HG03520 (cell line): ENCODE measurements at regions not wholly inside any gene's neighbourhood (a gene's known extent, or its start where the extent isn't known, plus 50 kb on each side); places are given as distances from the start of the nearest gene placed in this dataset.

Source experiments
- ATAC-seq: cut with Tn5 transposase; IDR thresholded peaks from one replicate; pipeline ENCODE4 v1.9.1; 2021; ENCODE audit warnings: mild to moderate bottlenecking, moderate library complexity; ENCODE audit not compliant: unreplicated experiment

DNA sequence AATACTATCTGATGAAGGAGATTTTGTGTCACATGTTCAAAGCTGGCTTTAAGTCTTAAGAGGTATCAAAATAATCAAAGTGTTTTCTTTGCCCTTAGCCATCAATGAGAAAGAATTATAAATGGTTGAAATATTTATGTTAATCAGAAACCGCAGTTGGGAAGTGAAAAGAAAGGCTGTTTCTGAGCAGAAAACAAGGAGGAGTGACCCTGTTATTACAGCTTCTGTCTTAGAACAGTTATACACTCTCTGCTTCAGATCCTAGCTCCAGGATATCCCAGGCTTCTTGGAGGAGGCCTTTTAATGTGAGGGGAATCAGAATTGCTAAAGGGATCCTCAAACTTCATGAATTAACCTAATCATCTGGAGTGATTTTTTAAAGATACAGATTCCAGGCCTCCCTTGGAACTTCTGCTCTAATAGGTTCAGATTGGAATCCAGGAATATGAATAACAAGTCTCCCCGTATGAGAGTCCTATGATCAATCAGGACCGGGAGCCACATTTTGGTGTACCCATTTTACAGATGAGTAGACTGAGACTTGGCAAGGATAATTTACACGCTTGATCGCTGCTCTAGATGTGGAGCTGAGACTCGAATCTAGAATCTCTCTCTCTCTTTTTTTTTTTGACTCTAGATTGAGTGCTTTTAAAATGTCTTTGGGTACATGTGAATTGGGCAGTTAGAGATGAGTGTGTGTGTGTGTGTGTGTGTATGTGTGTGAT lies 50.8 kb upstream of the JAG1 start:
- ATAC-seq = no peak

DNA sequence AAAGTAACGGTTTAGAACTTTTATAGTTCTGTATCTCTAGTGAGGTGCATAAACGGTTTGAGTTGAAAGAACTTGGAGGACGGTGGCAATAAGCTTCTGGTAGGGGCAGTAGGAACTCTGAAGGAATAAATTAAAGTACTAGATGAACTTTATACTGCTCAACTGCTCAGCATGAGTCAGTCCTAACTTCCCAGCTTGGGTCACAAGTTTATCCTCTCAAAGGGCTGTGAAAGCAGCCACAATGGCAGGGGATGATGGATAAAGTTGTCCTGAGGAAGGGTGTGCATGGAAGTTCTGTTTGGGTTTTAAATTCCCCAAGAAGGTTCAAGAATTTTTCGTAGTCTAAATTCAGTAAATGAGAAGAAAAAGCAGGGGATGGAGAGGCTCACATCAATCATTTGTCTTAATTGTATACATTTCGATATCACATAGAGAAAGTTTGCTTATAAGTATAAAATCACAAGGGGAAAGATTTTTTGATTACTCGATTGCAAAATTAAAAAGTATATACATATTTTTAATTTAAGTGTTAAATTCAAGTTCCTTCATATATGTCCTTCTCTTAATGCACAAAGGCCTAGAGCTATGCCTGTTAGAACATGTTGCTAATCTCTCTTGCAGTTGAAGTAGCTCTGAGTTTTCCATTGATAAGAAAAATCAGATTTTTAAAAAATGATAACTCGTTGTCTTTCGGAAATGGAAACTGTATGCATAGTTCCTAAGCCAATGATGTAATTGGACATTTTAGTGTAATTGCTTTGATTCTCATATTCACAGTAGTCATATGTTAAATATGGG lies 55.3 kb upstream of the JAG1 start:
- no peak for ATAC-seq

DNA sequence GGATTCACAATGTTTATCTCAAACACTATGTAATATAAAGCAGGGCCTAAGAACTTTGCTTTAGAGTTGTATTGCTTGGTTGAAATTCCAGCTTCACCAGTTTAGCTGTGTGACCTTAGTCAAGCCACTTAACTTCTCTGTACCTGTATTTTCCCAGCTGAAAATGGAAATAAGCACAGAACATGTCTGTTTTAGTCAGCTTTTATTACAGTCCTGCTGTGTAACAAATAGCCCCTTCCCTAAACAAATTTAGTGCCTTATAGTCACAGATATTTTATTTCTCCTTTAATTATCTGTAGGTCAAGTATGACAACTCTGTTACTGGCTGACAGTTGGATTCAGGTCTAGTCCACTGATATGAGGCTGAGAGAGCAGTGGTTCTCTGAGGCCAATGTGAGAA lies 56.0 kb upstream of the JAG1 start:
- no peak for ATAC-seq

DNA sequence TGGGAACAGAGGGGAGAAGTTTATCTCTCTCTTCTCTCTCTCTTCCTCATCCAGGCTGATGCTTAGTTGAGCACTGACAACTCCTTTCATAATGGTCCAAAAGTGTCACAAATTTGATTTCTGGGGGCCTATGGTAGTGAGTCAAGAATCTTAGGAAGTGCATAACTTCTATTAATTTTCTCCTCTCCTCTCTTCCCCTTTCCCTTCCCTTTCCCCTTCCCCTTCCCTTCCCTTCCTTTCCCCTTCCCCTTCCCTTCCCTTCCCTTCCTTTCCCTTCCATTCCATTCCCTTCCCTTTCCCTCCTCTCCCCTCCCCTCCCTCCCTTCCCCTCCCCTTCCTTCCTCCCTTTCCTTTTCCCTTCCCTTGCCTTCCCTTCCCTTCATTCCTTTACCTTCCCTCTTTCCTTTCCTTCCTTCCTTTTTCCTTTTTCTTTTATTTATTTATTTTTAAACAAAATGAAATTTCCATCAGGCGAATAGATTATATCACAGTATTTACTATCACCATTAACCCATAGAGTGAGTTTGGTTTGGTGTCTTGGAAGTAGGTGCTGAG lies 56.9 kb upstream of the JAG1 start:
- no peak for ATAC-seq

DNA sequence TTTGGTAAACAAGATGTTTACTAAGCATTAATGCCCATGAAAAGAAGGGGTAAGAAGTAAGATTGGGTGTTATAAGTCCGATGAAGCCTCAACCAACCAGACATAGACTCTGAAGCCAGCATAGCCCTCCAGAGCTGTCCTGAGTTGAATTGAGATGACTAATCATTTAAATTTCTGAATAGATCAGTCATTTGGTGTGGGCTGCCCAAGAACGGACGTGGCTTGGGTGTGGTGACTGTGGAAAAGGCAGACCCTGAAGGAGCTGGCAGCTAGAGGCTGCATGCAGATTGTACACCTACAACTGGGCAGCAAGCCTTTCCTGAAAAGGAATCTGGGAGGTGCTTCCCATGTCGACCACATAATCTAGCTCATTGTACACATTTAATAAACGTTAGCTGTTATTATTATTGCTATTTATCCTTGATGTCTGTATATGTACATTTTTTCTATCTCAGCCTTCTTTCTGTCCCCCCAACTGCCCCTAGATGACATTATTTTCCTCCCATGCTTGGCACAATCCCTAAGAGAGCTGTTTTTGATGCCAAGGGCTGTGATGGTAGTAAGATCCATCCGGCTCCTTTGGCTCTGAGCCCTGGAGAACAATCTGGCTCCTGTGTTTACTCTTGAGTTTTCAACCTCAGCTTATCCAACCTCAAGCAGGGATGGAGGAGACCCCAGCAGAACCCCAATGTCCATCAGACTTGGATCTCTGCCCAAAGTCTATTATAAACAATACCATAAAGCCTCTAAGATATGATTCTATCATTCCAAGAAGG lies 57.6 kb upstream of the JAG1 start:
- no peak for ATAC-seq

DNA sequence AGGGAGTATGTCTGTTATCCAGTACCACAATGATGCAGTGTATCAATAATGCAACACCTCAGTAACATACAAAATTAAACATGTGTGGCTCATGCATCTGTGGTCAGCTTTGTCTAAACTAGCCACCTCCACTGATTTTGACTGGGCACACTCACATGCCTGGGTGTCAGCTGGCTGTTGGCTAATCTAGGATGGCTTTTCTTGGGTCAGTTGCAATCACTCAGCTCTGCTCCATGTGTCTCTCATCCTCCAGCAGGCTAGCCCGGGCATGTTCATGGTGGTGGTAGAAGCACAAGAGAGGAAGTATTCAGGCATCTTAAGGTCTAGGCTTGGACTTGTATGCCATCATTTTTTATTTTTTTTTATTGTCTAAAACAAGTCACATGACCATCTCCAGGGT lies 59.3 kb upstream of the JAG1 start:
- ATAC-seq = no peak

DNA sequence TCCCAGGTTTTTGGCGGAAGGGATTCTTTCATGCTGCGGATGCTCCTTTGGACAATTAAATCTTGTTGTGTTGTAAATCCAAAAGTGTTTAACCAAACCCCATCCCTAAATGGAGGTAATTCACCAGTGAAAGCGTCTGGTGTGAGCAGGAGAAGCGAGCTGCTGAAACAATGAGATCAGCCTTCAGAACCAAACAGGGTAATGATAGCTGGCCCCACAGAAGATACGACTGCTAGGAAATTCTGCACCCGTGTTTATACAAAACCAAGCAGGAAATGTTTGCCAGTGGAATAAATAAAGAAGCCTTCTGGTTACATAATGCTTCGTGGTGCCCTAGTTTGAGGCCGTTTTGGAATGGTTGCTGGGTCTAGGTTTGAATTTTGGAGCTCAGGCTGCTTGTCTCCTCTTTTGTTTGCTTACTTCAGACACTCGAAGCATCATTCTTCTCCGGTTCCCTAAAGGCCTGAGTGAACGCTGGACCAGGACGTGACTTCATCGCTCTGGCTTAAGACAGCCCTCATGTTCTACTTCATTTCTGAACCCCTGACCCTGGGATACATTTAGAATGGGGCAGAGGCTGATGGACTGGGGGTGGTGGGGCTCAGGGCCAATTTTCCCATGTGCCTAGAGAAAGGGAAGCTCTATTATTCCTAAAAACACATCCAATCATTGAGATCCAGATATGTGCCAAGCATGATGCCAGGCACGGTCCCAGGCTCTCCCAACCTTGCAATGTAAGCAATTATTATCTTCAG lies 61.6 kb upstream of the JAG1 start:
- no peak for ATAC-seq

DNA sequence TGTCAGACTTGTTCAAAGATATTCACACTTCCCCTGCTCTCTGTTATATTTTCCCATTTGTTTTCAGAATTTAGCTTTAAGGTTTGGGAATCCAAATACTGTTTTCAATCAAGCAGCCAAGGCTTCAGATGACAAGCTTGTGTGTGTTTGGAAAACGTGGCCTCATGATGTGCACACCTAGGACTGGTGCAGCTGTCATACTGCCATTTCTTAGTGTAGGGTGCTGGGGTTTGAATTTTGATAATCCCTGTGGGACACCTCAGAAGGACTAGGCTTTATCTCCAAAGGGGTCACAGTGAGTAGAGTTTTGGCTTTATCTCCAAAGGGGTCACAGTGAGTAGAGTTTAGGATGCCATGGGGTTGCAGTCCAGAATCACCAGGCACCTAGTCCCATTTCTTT lies 65.3 kb upstream of the JAG1 start:
- no peak for ATAC-seq

DNA sequence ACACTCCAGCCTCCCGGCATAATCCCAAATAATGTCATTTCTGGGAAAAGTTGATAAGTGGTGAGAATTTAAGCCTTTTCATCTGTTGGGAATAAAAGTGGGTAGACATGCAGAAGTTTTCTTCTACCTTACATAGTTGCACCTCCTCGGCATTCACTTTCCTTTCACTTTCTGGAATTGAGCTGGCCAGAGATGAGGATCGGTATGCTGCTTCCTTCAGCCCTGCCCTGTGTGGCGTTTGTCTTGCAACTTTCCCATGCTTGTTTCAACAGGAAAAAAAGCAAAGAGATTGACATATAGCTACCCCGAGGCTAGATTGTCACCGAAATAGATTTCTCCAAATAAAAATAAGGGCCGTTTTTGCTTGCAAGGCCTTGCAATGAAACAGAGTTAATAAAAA lies 65.8 kb upstream of the JAG1 start:
- no peak for ATAC-seq

DNA sequence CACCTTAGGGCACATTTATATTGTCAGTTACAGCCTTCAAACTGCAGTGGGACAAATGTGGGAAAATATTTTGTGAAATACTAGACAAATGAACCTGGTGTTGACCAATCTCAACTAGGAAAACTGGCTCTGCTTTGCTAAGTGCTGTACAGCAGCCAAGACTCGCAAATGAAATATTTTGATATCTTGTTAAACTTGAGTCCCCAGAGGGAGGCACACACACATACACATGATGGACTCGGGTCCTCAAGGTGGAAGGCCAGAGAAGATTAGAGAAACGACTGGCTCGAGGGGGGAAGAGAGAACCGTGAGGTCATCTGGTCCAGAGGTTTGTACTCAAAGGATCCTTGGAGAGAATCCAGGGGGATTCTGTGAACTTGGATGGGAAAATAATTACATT lies 67.3 kb upstream of the JAG1 start:
- ATAC-seq = no peak

DNA sequence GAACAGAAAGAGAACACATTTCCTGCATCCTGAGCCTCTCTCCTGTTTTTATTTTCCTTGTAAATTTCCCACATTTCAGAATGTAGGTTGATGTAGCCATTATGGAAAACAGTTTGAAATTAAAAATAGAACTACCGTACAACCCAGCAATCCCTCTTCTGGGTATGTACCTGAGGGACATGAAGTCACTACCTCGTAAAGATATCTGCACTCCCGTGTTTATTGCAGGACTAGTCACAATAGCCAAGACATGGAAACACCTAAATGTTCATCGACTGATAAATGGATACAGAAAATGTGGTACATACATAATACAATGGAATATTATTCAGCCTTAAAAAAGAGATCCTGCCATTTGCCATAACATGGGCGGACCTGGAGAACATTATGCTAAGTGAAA lies 72.0 kb upstream of the JAG1 start:
- no peak for ATAC-seq

DNA sequence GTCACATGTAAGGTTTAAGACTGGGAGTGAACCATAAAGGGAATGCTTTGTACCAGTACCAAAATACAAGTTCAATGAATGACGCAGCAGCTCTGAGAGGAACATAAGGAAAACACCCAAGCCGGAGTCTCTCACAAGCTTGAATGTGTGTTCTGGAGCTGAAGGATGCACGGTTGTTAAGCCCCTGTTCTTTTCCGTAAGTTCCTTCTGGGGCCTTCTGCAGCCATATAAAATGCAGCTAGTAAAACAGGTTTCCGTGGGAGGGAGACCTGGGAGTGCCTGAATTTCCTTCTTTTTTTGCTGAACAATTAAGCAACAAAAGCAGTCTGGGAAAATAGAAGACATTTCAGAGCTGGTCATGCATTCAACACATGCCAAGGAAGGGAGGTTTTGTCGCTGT lies 73.2 kb upstream of the JAG1 start:
- ATAC-seq = no peak

DNA sequence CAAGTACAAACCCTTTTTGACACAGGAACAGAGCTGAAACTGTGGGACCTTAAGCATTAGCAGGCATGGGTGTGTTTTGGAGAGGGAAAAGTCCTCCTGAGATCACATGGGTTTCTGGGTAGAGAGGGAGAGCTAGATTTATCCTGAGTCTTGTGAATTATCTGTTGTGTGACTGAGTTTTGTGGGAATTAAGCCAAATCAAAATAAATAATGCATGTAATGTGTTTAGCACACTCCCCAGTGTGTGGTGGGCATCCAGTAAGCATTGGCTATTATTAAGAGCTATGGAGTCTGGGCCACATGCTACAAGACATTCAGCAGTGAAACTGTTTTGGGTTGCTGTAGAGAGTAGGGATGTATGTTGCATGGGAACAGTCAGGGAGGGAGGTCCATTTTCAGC lies 75.3 kb upstream of the JAG1 start:
- no peak for ATAC-seq

DNA sequence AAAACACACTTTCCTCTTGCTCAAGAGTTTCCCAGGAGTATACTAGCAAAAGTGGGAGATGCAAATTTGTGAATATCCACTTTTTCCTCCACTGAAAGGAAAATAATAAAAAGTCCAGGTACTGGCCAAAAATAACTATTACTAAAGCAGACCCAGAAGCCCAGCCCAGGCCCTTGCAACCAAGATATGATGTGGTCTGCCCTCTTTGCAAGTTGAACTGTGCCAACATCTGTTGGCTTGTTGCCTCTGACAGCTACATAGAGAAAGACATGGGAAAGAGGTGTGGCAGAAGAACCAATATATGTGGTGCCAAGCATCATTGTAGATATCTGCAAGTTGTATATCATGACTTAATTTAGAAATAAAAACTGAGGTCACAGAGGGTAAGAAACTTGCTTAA lies 78.4 kb upstream of the JAG1 start:
- no peak for ATAC-seq

DNA sequence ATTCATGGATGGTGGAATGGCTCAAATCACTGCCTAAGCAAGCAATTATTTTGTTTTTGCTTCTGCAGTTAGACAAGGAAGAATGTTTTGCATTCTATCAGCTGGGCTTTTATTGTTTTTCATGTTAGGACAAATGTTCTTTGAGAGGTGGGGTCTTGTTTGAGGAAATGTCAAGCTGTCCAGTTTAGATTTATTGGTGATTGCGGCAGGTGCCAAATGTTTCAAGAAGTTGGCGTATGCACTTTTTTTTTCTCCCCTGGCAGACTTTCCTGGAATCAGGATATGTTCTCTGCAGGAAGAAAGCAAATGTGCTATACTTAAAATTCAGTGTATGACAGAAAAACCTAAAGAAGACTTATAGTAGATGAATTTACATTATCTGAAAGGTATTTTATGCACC lies 81.0 kb upstream of the JAG1 start:
- no peak for ATAC-seq

DNA sequence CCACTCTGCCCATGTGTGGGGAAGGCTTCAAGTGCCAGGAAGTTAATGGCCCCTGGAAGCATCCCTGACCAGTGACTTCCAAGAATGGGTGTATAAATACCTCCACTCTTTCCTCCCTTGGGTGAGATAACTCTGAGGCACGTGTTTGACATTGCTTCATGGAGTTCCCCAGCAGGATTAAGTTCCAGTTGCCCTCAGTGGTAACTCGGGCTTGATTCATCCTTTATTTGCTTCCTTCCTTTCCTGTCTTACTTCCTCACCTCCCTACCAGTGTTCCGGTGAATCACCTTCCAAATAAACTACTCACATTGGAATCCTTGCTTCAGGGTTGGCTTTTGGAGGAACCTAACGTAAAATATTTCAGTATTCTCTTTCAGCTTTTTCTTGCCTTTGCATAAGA lies 84.6 kb upstream of the JAG1 start:
- ATAC-seq = no peak

DNA sequence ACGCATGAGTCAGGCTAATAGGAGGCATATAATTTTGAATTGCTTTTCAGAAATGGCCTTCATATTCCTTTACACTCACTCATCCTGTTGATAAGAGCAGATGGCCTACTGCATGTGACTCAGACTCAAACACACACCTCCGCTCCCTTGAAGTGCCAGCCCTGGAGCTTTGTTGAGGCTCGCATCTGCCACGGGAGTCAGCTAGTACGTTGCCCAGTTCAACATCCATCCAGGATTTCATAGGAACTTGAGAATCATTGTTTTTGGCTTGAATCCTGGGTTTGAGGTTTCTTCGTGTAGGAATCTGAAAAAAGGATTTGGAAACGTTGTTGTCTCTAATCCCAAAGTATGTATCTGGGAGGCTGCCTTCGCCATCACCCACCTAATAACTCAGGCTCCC lies 87.4 kb upstream of the JAG1 start:
- no peak for ATAC-seq

DNA sequence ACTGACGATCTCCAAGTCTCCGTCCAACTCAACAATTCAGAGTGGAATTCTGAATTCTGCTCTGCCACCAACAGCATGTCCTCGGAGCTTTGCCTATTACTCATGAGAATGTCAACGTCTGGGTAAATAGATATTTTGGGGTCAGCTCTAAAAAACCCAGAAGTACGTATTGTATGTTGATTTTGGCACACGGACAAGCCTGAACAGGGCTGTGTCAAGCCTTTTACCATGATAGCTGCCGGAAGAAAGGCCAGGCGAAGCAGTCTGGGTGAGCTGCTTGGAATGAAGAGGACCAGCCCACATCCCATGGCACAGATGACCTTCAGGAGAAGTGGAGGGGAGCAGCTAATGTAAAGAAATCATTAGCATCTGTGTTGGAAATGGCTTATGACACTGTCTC lies 88.0 kb upstream of the JAG1 start:
- no peak for ATAC-seq

DNA sequence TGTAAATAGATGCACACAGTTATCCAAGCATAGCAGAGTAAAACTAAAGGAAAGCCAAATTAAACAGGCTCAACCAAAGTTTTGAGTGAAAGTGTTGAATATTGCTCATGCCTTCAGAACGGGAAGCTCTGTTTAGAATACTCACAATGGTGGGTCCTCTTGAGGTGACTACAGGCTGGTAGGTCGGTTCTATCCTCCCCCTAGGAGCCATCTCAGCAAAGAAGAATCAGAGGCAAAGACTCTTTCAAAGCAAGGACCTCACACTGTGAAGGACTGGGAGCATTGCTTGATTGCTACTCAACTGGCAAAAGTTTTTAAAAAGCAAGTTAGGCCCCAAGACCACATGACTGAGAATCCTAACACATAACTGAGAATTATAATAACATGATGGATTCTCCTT lies 88.4 kb upstream of the JAG1 start:
- no peak for ATAC-seq

DNA sequence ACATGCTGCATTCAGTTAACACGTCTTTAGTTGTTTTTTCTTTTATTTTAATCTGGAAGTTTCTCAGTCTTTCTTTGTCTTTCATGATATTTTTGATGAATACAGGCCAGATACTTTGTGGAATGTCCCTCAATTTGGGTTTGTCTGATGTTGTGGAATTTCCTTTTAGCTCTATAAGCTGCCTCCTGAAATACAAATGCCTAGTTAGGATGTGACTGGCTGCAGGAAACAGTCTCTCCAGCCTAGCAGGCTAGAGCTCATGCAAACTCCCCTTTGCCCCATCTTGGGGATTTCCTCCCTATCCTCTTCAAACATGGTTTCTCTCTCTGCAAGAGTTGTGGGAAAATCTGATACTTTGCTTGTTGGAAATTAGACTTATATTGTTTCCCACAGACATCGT lies 89.3 kb upstream of the JAG1 start:
- no peak for ATAC-seq

DNA sequence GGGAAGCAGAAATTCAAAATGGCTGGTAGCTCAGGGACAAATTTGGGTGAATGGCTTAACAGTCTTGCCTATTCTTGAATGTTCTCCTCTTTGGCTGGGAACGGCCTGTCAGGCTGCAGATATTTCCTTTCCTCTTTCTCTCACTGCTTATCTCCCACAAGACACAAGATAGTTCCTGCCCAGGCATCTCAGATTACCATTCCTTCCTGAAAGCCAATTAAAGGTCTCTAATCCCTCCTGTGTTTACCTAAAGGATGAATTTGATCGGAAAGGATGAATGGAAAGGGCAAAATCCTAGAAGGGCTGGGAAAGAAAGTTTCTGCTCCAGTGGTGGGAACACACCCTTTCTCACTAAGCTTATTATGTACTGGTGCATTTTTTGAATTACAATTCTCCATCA lies 95.9 kb upstream of the JAG1 start:
- ATAC-seq = no peak
